GM12878 (cell line): ENCODE measurements at regions not wholly inside any gene's neighbourhood (a gene's known extent, or its start where the extent isn't known, plus 50 kb on each side); places are given as distances from the start of the nearest gene placed in this dataset.

Experiments used
- ATAC-seq: fragments of 200-7000 bp; cut with Tn5 transposase; 3 replicates; pipeline ENCODE4 v1.9.1; 2020; ENCODE audit warnings: mild to moderate bottlenecking, moderate library complexity
- BruUV-seq: library from RNA; stranded (reverse); fragments of 400-500 nt; replicated peaks from 2 replicates; lab custom pipeline; 2021; lab: Mats Ljungman, UMichigan
- CTCF ChIA-PET: fragments of 300-600 bp; sonication (Branson Sonifier 250); formaldehyde crosslinking; extraction: SDS; loops from one replicate; lab custom pipeline; 2021; ENCODE audit warnings: inconsistent platforms; lab: Yijun Ruan, JAX
- POLR2A ChIA-PET: fragments of 350-600 bp; formaldehyde crosslinking; extraction: SDS; loops from one replicate; lab custom pipeline; 2021; ENCODE audit warnings: inconsistent platforms; lab: Charles Lee
- RAD21 ChIA-PET: fragments of 300-600 bp; sonication (Branson Sonifier 250); formaldehyde crosslinking; loops from one replicate; lab custom pipeline; 2023; ENCODE audit warnings: antibody characterized with exemption; ENCODE audit not compliant: unreplicated experiment; lab: Charles Lee
- SMC1A ChIA-PET: fragments of 300-600 bp; sonication (Branson Sonifier 250); formaldehyde crosslinking; loops from one replicate; lab custom pipeline; 2023; ENCODE audit not compliant: unreplicated experiment, uncharacterized antibody; lab: Charles Lee
- DNase-seq: peaks from one replicate; pipeline ENCODE4 v3.0.0-alpha.2; 2011; ENCODE audit warnings: low read depth, low spot score
- FAIRE-seq: peaks from 3 replicates; lab custom pipeline; 2011; peaks lifted over from hg19 to GRCh38; lab: Jason Lieb, UNC
- H2AFZ ChIP-seq: 2 replicates; pipeline ENCODE4 v1.6.0; 2011; ENCODE audit warnings: low read depth, low read length, control low read depth; ENCODE audit not compliant: control insufficient read depth
- H3K27ac ChIP-seq: 2 replicates; pipeline ENCODE4 v1.5.1; 2011; ENCODE audit warnings: control low read depth; ENCODE audit not compliant: control insufficient read depth, insufficient read depth
- H3K27me3 ChIP-seq, 2 experiments: replicated peaks in 1 of 2; 2 replicates each; pipeline versions ENCODE4 v1.6.0 to v1.6.1; 2011; ENCODE audit warnings: low read length in 1 of 2; ENCODE audit not compliant: control insufficient read depth in 2 of 2, insufficient read depth in 2 of 2
- H3K36me3 ChIP-seq, 2 experiments: 2 replicates each; pipeline ENCODE4 v1.5.1; 2011; ENCODE audit warnings: low read length in 1 of 2; ENCODE audit not compliant: control insufficient read depth in 2 of 2, insufficient read depth in 2 of 2
- H3K4me1 ChIP-seq: 2 replicates; pipeline ENCODE4 v1.6.1; 2011; ENCODE audit warnings: mild to moderate bottlenecking, low read length, moderate library complexity, mixed read lengths; ENCODE audit not compliant: control insufficient read depth, insufficient read depth
- H3K4me2 ChIP-seq: 2 replicates; pipeline ENCODE4 v1.6.0; 2011; ENCODE audit warnings: control low read depth; ENCODE audit not compliant: control insufficient read depth, insufficient read depth
- H3K4me3 ChIP-seq: fragments of 200-600 bp; sonication (generic); 2 replicates; pipeline ENCODE4 v1.5.1; 2016
- H3K79me2 ChIP-seq: 2 replicates; pipeline ENCODE4 v1.6.0; 2011; ENCODE audit warnings: low read length; ENCODE audit not compliant: control insufficient read depth, insufficient read depth
- H3K9ac ChIP-seq: 2 replicates; pipeline ENCODE4 v1.8.0; 2011; ENCODE audit warnings: low read length, control low read depth, mixed read lengths; ENCODE audit not compliant: control insufficient read depth, insufficient read depth
- H3K9me3 ChIP-seq: replicated peaks from 3 replicates; pipeline ENCODE4 v1.5.1; 2011; ENCODE audit warnings: mild to moderate bottlenecking, low read length; ENCODE audit not compliant: control insufficient read depth, insufficient read depth
- H4K20me1 ChIP-seq: 2 replicates; pipeline ENCODE4 v1.6.0; 2011; ENCODE audit not compliant: control insufficient read depth, insufficient read depth
- ASH2L ChIP-seq: fragments of 300-600, 200-600 bp; sonication (generic); IDR thresholded peaks from 2 replicates; pipeline ENCODE4 v1.6.1; 2017; ENCODE audit warnings: low read depth, mild to moderate bottlenecking, borderline replicate concordance
- BHLHE40 ChIP-seq, 2 experiments: fragments of 450-650 bp in 1 of 2; IDR thresholded peaks; 2 replicates each; pipeline ENCODE4 v1.6.1; 2011 to 2017; ENCODE audit warnings: low read depth in 2 of 2, borderline replicate concordance in 1 of 2, improper control_type of control experiment in 1 of 2, low read length in 1 of 2, mild to moderate bottlenecking in 1 of 2
- BMI1 ChIP-seq: fragments of 450-650 bp; IDR thresholded peaks from 2 replicates; pipeline ENCODE4 v1.6.1; 2016; ENCODE audit warnings: mild to moderate bottlenecking, moderate library complexity, borderline replicate concordance
- CBFB ChIP-seq: IDR thresholded peaks from 2 replicates; pipeline ENCODE4 v1.6.1; 2016; ENCODE audit warnings: antibody characterized with exemption, low read depth
- CHD1 ChIP-seq: IDR thresholded peaks from 2 replicates; pipeline ENCODE4 v1.6.1; 2012; ENCODE audit warnings: low read depth, low read length, improper control_type of control experiment
- MEF2B ChIP-seq: fragments of 450-650 bp; IDR thresholded peaks from 2 replicates; pipeline ENCODE4 v1.6.1; 2018; ENCODE audit warnings: mild to moderate bottlenecking, moderate library complexity; ENCODE audit not compliant: partially characterized antibody, poor library complexity, severe bottlenecking
- NFYB ChIP-seq: IDR thresholded peaks from 2 replicates; pipeline ENCODE4 v1.6.1; 2011; ENCODE audit warnings: low read depth, mild to moderate bottlenecking, low read length, improper control_type of control experiment, moderate library complexity; ENCODE audit not compliant: insufficient read depth
- NR2F1 ChIP-seq: fragments of 450-650 bp; conservative IDR thresholded peaks from 2 replicates; pipeline ENCODE4 v1.6.1; 2017; ENCODE audit warnings: mild to moderate bottlenecking
- POLR2AphosphoS5 ChIP-seq: IDR thresholded peaks from 2 replicates; pipeline ENCODE4 v1.6.1; 2011; ENCODE audit warnings: mild to moderate bottlenecking, low read length, inconsistent platforms
- RFX5 ChIP-seq: IDR thresholded peaks from 2 replicates; pipeline ENCODE4 v1.6.1; 2011; ENCODE audit warnings: low read depth, low read length, improper control_type of control experiment
- SIN3A ChIP-seq: IDR thresholded peaks from 2 replicates; pipeline ENCODE4 v1.6.1; 2012; ENCODE audit warnings: low read depth, low read length, improper control_type of control experiment
- SMAD5 ChIP-seq: IDR thresholded peaks from 2 replicates; pipeline ENCODE4 v1.6.1; 2016; ENCODE audit warnings: antibody characterized with exemption, low read depth
- SUZ12 ChIP-seq: fragments of 200-600 bp; sonication (generic); IDR thresholded peaks from one replicate; pipeline ENCODE4 v1.6.1; 2018; ENCODE audit warnings: antibody characterized with exemption, mild to moderate bottlenecking; ENCODE audit not compliant: unreplicated experiment
- ZNF207 ChIP-seq: fragments of 450-650 bp; IDR thresholded peaks from 2 replicates; pipeline ENCODE4 v1.6.1; 2014; ENCODE audit warnings: antibody characterized with exemption, mild to moderate bottlenecking, borderline replicate concordance
- WGBS: methylation state at CpG from one replicate; pipeline ENCODE4 v1.1.6; 2016; ENCODE audit warnings: low lambda C conversion rate; ENCODE audit not compliant: insufficient replicate concordance, insufficient coverage; ENCODE audit errors: missing lambda C conversion rate; 5-methylcytosine and 5-hydroxymethylcytosine counted together
- in situ Hi-C: fragments of 300-500 bp; cut with MboI; formaldehyde crosslinking; loops from 9 replicates; pipeline ENCODE4 v1.14.3; 2018; ENCODE audit warnings: mixed read lengths
- intact Hi-C: fragments of 100-400 bp; cut with micrococcal nuclease; formaldehyde crosslinking; loops from one replicate; pipeline ENCODE4 v1.14.2; 2022; ENCODE audit not compliant: unreplicated experiment
- TF ChIP-seq, protein P1 (sequence below): IDR thresholded peaks from 2 replicates; pipeline ENCODE4 v1.6.1; 2011; ENCODE audit warnings: borderline replicate concordance, low read depth, mild to moderate bottlenecking, moderate library complexity, low read length; ENCODE audit not compliant: insufficient read depth, poor library complexity, severe bottlenecking
- TF ChIP-seq, protein P2 (sequence below): IDR thresholded peaks from 2 replicates; pipeline ENCODE4 v1.6.1; 2011; ENCODE audit warnings: low read depth, low read length, improper control_type of control experiment, borderline replicate concordance
- TF ChIP-seq, protein P3 (sequence below): fragments of 450-650 bp; conservative IDR thresholded peaks from 2 replicates; pipeline ENCODE4 v1.6.1; 2017; ENCODE audit warnings: mild to moderate bottlenecking, moderate library complexity

DNA sequence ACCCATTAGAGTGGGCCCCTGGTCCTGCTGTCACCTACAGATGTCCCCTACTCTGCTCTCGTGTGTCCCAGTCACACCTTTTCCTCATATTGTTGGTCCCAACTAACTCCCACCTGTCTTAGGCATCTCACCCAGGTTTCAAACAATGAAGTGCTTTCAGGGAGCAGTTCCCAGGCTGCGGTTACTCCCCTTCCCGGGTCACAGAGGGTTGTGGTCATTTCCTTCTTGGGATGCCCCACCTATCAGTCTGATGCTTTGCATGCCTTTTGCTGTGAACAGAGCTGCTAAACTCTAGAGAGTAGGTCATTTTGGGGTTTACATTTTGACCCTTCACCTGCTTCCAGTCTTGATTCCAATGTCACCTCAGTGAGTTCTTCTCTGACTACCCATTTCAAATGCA lies 181.6 kb downstream of the CDC5L start:
- SMC1A ChIA-PET, result no interaction called here
- RAD21 ChIA-PET, result no interaction called here
- no peaks in the 10 kb centered on the region for H3K4me1 ChIP-seq
- H3K4me3 ChIP-seq, result no peak overlapping the region
- H2AFZ ChIP-seq, result no peak overlapping the region
- POLR2A ChIA-PET, result no interaction called here
- H3K27ac ChIP-seq, result no peak overlapping the region
- DNase-seq (no peak), ATAC-seq (no peak), FAIRE-seq (no peak)
- H3K9me3 ChIP-seq, result no peaks in the 10 kb centered on the region
- H4K20me1 ChIP-seq, result no peaks in the 10 kb centered on the region; the same call in 1 of the 2 replicates
- 44% methylated on average over 3 of the region's 3 CpGs for WGBS
- no peak for TF ChIP-seq RFX5
- no peak for TF ChIP-seq NR2F1
- TF ChIP-seq SUZ12, result no peak
- no peak for TF ChIP-seq BMI1
- TF ChIP-seq, protein P1, sequence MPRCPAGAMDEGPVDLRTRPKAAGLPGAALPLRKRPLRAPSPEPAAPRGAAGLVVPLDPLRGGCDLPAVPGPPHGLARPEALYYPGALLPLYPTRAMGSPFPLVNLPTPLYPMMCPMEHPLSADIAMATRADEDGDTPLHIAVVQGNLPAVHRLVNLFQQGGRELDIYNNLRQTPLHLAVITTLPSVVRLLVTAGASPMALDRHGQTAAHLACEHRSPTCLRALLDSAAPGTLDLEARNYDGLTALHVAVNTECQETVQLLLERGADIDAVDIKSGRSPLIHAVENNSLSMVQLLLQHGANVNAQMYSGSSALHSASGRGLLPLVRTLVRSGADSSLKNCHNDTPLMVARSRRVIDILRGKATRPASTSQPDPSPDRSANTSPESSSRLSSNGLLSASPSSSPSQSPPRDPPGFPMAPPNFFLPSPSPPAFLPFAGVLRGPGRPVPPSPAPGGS, result no peak
- TF ChIP-seq CHD1, result no peak
- TF ChIP-seq SMAD5, result no peak
- TF ChIP-seq SIN3A, result no peak
- TF ChIP-seq NFYB, result no peak
- no peak for TF ChIP-seq ASH2L
- TF ChIP-seq, protein P2, sequence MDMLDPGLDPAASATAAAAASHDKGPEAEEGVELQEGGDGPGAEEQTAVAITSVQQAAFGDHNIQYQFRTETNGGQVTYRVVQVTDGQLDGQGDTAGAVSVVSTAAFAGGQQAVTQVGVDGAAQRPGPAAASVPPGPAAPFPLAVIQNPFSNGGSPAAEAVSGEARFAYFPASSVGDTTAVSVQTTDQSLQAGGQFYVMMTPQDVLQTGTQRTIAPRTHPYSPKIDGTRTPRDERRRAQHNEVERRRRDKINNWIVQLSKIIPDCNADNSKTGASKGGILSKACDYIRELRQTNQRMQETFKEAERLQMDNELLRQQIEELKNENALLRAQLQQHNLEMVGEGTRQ, result no peak
- TF ChIP-seq BHLHE40 (IDR thresholded peaks at IDR 0.05; ENCODE audit: borderline replicate concordance in 1 of 2, low read depth in 2 of 2, low read length in 1 of 2), result no peak
- TF ChIP-seq ZNF207, result no peak
- no peak for TF ChIP-seq MEF2B
- no peak for TF ChIP-seq POLR2AphosphoS5
- no peak for TF ChIP-seq CBFB
- TF ChIP-seq, protein P3, sequence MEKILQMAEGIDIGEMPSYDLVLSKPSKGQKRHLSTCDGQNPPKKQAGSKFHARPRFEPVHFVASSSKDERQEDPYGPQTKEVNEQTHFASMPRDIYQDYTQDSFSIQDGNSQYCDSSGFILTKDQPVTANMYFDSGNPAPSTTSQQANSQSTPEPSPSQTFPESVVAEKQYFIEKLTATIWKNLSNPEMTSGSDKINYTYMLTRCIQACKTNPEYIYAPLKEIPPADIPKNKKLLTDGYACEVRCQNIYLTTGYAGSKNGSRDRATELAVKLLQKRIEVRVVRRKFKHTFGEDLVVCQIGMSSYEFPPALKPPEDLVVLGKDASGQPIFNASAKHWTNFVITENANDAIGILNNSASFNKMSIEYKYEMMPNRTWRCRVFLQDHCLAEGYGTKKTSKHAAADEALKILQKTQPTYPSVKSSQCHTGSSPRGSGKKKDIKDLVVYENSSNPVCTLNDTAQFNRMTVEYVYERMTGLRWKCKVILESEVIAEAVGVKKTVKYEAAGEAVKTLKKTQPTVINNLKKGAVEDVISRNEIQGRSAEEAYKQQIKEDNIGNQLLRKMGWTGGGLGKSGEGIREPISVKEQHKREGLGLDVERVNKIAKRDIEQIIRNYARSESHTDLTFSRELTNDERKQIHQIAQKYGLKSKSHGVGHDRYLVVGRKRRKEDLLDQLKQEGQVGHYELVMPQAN, result no peak
- H3K27me3 ChIP-seq, result 0 out of 4 replicates have a peak, but pooled peaks cover 0 to 2% of the 10 kb centered on the region in 2 experiments
- BruUV-seq, result no TSS peak
- in situ Hi-C loops (no loop called here), intact Hi-C loops (no loop called here)
- H3K4me2 ChIP-seq, result no peak overlapping the region
- H3K9ac ChIP-seq, result no peak overlapping the region
- H3K36me3 ChIP-seq, result no peaks in the 10 kb centered on the region
- CTCF ChIA-PET, result no interaction called here
- H3K79me2 ChIP-seq, result no peaks in the 10 kb centered on the region
